H1 (cell line): ENCODE measurements at regions not wholly inside any gene's neighbourhood (a gene's known extent, or its start where the extent isn't known, plus 50 kb on each side); places are given as distances from the start of the nearest gene placed in this dataset.

Experiments used
- EP300 ChIP-seq, 2 experiments: IDR thresholded peaks; 1 replicate in 1 of 2; 2 replicates in 1 of 2; pipeline ENCODE4 v1.6.1; 2011 to 2012; ENCODE audit warnings: low read depth in 2 of 2, low read length in 2 of 2, mild to moderate bottlenecking in 2 of 2, borderline replicate concordance in 1 of 2, inconsistent platforms in 1 of 2, moderate library complexity in 1 of 2
- GTF2F1 ChIP-seq: IDR thresholded peaks from 2 replicates; pipeline ENCODE4 v1.6.1; 2012; ENCODE audit warnings: low read depth, low read length, improper control_type of control experiment, borderline replicate concordance
- HDAC6 ChIP-seq: IDR thresholded peaks from one replicate; pipeline ENCODE4 v1.7.1; 2012; ENCODE audit warnings: low read depth, mild to moderate bottlenecking, inconsistent platforms, low read length, moderate library complexity
- KDM1A ChIP-seq: fragments of 200-600, 300-600 bp; sonication (generic); IDR thresholded peaks from 2 replicates; pipeline ENCODE4 v1.7.1; 2016; ENCODE audit warnings: mild to moderate bottlenecking, low read length, borderline replicate concordance
- PHF8 ChIP-seq: fragments of 200-600 bp; sonication (generic); conservative IDR thresholded peaks from 2 replicates; pipeline ENCODE4 v1.7.1; 2012; ENCODE audit warnings: low read depth, mild to moderate bottlenecking, inconsistent platforms, low read length, moderate library complexity
- POLR2A ChIP-seq, 2 experiments: IDR thresholded peaks; 1 replicate in 1 of 2; 2 replicates in 1 of 2; pipeline ENCODE4 v1.6.1; 2011; ENCODE audit warnings: low read depth in 2 of 2, low read length in 2 of 2, mild to moderate bottlenecking in 2 of 2; ENCODE audit errors: control extremely low read depth in 1 of 2
- RAD21 ChIP-seq, 2 experiments: IDR thresholded peaks in 1 of 2; conservative IDR thresholded peaks in 1 of 2; 2 replicates each; pipeline ENCODE4 v1.6.1; 2011; ENCODE audit warnings: low read depth in 2 of 2, low read length in 2 of 2, improper control_type of control experiment in 1 of 2, inconsistent platforms in 1 of 2, mild to moderate bottlenecking in 1 of 2, moderate library complexity in 1 of 2
- RXRA ChIP-seq: IDR thresholded peaks from 2 replicates; pipeline ENCODE4 v1.6.1; 2011; ENCODE audit warnings: low read depth, mild to moderate bottlenecking, low read length, moderate library complexity; ENCODE audit not compliant: insufficient read depth
- SIRT6 ChIP-seq: IDR thresholded peaks from one replicate; pipeline ENCODE4 v1.7.1; 2012; ENCODE audit warnings: low read length, inconsistent platforms
- SP2 ChIP-seq: IDR thresholded peaks from 2 replicates; pipeline ENCODE4 v1.6.1; 2012; ENCODE audit warnings: mild to moderate bottlenecking, low read length, inconsistent platforms
- SRF ChIP-seq: IDR thresholded peaks from 2 replicates; pipeline ENCODE4 v1.6.1; 2011; ENCODE audit warnings: mild to moderate bottlenecking, low read depth, low read length, moderate library complexity
- TCF12 ChIP-seq: IDR thresholded peaks from 2 replicates; pipeline ENCODE4 v1.6.1; 2011; ENCODE audit warnings: low read depth, mild to moderate bottlenecking, low read length
- ZNF274 ChIP-seq: IDR thresholded peaks from 2 replicates; pipeline ENCODE4 v1.7.0; 2012; ENCODE audit warnings: low read length, borderline replicate concordance; ENCODE audit errors: extremely low read depth
- TF ChIP-seq, protein P1 (sequence below), 3 experiments: IDR thresholded peaks; 1 replicate in 2 of 3; 2 replicates in 1 of 3; pipeline versions ENCODE4 v1.5.1 to v1.6.1; 2011; ENCODE audit warnings: low read length in 3 of 3, mild to moderate bottlenecking in 3 of 3, inconsistent platforms in 2 of 3, low read depth in 1 of 3, moderate library complexity in 1 of 3; ENCODE audit not compliant: insufficient read depth in 1 of 3; ENCODE audit errors: control extremely low read depth in 1 of 3

GRCh38 chr7:156261581-156261980, 379.0 kb upstream of the RNF32 start:
- TF ChIP-seq GTF2F1 = no peak
- TF ChIP-seq SIRT6 = no peak
- TF ChIP-seq SRF = no peak
- no peak for TF ChIP-seq SP2
- no peak for TF ChIP-seq HDAC6
- no peak for TF ChIP-seq POLR2A (IDR thresholded peaks at IDR 0.05; ENCODE audit: control extremely low read depth in 1 of 2, low read depth in 2 of 2, low read length in 2 of 2)
- no peak for TF ChIP-seq ZNF274
- no peak for TF ChIP-seq KDM1A
- TF ChIP-seq RAD21 (IDR thresholded peaks at IDR 0.05 in 1 of 2, conservative IDR thresholded peaks at IDR 0.05 in 1 of 2; ENCODE audit: low read depth in 2 of 2, low read length in 2 of 2) = no peak
- TF ChIP-seq, protein P1, sequence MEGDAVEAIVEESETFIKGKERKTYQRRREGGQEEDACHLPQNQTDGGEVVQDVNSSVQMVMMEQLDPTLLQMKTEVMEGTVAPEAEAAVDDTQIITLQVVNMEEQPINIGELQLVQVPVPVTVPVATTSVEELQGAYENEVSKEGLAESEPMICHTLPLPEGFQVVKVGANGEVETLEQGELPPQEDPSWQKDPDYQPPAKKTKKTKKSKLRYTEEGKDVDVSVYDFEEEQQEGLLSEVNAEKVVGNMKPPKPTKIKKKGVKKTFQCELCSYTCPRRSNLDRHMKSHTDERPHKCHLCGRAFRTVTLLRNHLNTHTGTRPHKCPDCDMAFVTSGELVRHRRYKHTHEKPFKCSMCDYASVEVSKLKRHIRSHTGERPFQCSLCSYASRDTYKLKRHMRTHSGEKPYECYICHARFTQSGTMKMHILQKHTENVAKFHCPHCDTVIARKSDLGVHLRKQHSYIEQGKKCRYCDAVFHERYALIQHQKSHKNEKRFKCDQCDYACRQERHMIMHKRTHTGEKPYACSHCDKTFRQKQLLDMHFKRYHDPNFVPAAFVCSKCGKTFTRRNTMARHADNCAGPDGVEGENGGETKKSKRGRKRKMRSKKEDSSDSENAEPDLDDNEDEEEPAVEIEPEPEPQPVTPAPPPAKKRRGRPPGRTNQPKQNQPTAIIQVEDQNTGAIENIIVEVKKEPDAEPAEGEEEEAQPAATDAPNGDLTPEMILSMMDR (IDR thresholded peaks at IDR 0.05; ENCODE audit: control extremely low read depth in 1 of 3, insufficient read depth in 1 of 3, low read depth in 1 of 3, low read length in 3 of 3) = no peak
- no peak for TF ChIP-seq RXRA
- TF ChIP-seq PHF8 = no peak
- no peak for TF ChIP-seq EP300 (IDR thresholded peaks at IDR 0.05; ENCODE audit: borderline replicate concordance in 1 of 2, low read depth in 2 of 2, low read length in 2 of 2)
- no peak for TF ChIP-seq TCF12
